ENCODE measurements at regions not wholly inside any gene's neighbourhood (a gene's known extent, or its start where the extent isn't known, plus 50 kb on each side); places are given as distances from the start of the nearest gene placed in this dataset.
"Not testable (repeated sequence)": the region's sequence is repeated elsewhere in the genome, so short reads cannot be mapped to it uniquely, and the experiment has no call there.

- not testable (repeated sequence) for TF ChIP-seq CTCF (IDR thresholded peaks at IDR 0.05 in 8 of 11, conservative IDR thresholded peaks at IDR 0.05 in 3 of 11); POLR2AphosphoS5 (IDR thresholded peaks at IDR 0.05)
These were observed 94.3 kb downstream of the XKR3 start for GRCh38 chr22:16730894-16731293.
